BLaER1 (cell line): ENCODE measurements at regions not wholly inside any gene's neighbourhood (a gene's known extent, or its start where the extent isn't known, plus 50 kb on each side); places are given as distances from the start of the nearest gene placed in this dataset.

ENCODE experiments used
- H3K27ac ChIP-seq: shearing (Covaris generic); formaldehyde crosslinking; 2 replicates; pipeline ENCODE4 v1.8.1; 2022
- H3K27me3 ChIP-seq: shearing (Covaris generic); formaldehyde crosslinking; 2 replicates; pipeline ENCODE4 v1.8.1; 2022
- H3K36me3 ChIP-seq: shearing (Covaris generic); formaldehyde crosslinking; 2 replicates; pipeline ENCODE4 v1.8.1; 2022
- H3K4me1 ChIP-seq: shearing (Covaris generic); formaldehyde crosslinking; 2 replicates; pipeline ENCODE4 v1.8.1; 2022
- H3K4me2 ChIP-seq: shearing (Covaris generic); formaldehyde crosslinking; 2 replicates; pipeline ENCODE4 v1.8.1; 2022
- H3K4me3 ChIP-seq: shearing (Covaris generic); formaldehyde crosslinking; 2 replicates; pipeline ENCODE4 v1.8.1; 2022
- H3K9ac ChIP-seq: shearing (Covaris generic); formaldehyde crosslinking; 2 replicates; pipeline ENCODE4 v1.8.1; 2022
- H3K9me3 ChIP-seq: shearing (Covaris generic); formaldehyde crosslinking; 2 replicates; pipeline ENCODE4 v1.8.1; 2022
- H4K20me1 ChIP-seq: shearing (Covaris generic); formaldehyde crosslinking; 2 replicates; pipeline ENCODE4 v1.8.1; 2022
- Cebpa-rat ChIP-seq: shearing (Covaris generic); IDR thresholded peaks from 2 replicates; pipeline ENCODE4 v1.8.1; 2022

DNA sequence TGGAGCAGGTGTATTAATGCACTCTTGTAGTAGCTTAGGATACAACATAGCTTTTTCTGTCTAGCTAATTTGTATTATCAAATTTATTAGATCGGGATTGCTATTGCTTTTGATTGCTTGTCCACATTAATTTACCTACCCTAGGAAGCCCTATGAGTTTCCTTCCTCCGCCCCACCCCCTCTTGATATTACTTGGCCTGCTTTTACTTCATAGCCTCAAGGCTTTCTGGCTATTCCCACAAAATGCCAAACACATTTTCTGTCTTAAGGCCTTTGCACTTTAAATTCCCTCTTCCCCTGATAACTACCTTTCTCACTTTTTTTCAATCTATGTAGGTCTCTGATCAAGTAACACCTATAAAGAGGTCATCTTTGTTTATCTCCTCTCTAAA, 99.1 kb upstream of the PRSS16 start:
- Histone ChIP-seq H3K27me3 (no peaks in the 10 kb centered on the region), H3K4me1 (peaks cover 22% of the 10 kb centered on the region), H3K36me3 (no peaks in the 10 kb centered on the region), H4K20me1 (peaks cover 9% of the 10 kb centered on the region; the same call in 1 of the 2 replicates), H3K4me2 (no peak overlapping the region; the same call in 1 of the 2 replicates), H3K27ac (no peak overlapping the region; the same call in 1 of the 2 replicates), H3K4me3 (no peak overlapping the region), H3K9ac (no peak overlapping the region), H3K9me3 (no peaks in the 10 kb centered on the region)
- TF ChIP-seq Cebpa-rat: no peak

DNA sequence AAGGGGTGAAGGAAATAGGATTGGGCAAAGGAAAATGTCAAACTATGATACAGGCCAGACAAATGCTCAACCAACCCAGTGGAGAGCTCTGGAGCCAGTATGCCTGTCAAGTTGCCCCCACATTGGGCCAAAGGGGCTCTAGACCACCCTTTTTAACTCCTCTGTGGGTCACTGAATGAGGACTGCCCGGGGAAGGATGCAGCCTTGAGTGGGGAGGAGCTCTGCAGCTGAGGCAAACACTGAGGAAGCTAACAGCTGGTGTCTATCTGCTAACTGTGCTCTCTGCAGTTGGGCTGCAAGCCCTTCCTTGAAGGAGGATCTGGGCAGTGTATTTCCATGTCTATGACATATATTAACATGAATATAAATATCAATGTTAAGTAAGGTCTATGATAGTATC, 98.4 kb upstream of the PRSS16 start:
- Histone ChIP-seq H3K4me3 (no peak overlapping the region), H3K27ac (no peak overlapping the region; the same call in 1 of the 2 replicates), H4K20me1 (peaks cover 8% of the 10 kb centered on the region; the same call in 1 of the 2 replicates), H3K4me1 (peaks cover 14% of the 10 kb centered on the region), H3K4me2 (no peak overlapping the region), H3K9ac (no peak overlapping the region), H3K27me3 (no peaks in the 10 kb centered on the region), H3K9me3 (no peaks in the 10 kb centered on the region), H3K36me3 (no peaks in the 10 kb centered on the region)
- no peak for TF ChIP-seq Cebpa-rat

DNA sequence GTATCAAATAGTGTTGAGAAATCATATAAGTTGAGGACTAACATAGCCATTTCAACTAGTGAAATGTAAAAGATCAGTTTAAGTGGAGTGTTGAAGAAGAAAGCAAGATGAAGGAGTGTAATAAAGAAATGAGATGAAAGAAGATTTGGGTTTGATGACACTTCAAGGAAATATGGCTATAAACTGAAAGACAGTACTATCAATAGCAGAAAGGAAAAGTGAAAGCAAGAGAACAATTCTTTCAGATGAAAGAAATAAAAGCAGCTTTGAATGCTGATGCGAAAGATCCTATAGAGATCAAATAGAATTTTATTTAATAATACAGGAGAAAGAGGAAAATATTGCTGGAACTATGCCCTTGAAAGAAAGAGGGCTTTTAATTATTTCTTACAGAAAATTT, 92.8 kb upstream of the PRSS16 start:
- Histone ChIP-seq H3K9ac (peak overlapping the region; percentile 58), H3K27me3 (no peaks in the 10 kb centered on the region), H3K9me3 (no peaks in the 10 kb centered on the region), H3K4me1 (peaks cover 35% of the 10 kb centered on the region), H3K27ac (peak overlapping the region; percentile 70), H4K20me1 (no peaks in the 10 kb centered on the region), H3K4me3 (no peak overlapping the region), H3K4me2 (peak overlapping the region; percentile 70), H3K36me3 (no peaks in the 10 kb centered on the region)
- TF ChIP-seq Cebpa-rat: no peak

DNA sequence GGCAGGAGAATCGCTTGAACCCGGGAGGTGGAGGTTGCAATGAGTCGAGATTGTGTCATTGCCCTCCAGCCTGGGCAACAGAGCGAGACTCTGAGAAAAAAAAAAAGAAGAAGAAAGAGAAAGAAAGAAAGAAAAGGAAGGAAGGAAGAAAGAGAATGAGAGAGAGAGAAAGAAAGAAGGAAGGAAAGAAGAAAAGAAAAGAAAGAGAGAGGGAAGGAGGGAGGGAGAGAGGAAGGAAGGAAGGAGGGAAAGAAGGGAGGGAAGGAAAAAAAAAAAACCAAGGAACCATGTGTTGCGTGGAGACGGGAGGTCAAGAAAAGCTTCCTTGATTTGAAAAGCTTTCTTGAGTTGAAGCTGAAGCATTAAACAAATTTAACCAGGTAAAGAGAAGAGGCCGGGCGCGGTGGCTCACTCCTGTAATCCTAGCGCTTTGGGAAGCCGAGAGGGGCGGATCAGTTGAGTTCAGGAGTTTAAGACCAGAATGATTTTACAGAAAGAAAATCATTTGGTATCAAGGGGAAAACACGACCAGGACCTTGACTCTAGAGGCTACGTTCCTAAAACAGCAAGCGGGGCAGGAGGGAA, 90.5 kb upstream of the PRSS16 start:
- no peaks in the 10 kb centered on the region for H3K9me3 ChIP-seq
- peak overlapping the region; percentile 42; the same call in 1 of the 2 replicates for H3K4me3 ChIP-seq
- H3K4me2 ChIP-seq: peak overlapping the region; percentile 69
- no peaks in the 10 kb centered on the region for H3K27me3 ChIP-seq
- no peaks in the 10 kb centered on the region for H3K36me3 ChIP-seq
- H4K20me1 ChIP-seq: no peaks in the 10 kb centered on the region
- TF ChIP-seq Cebpa-rat: no peak
- peaks cover 35% of the 10 kb centered on the region for H3K4me1 ChIP-seq
- H3K27ac ChIP-seq: no peak overlapping the region
- H3K9ac ChIP-seq: no peak overlapping the region

DNA sequence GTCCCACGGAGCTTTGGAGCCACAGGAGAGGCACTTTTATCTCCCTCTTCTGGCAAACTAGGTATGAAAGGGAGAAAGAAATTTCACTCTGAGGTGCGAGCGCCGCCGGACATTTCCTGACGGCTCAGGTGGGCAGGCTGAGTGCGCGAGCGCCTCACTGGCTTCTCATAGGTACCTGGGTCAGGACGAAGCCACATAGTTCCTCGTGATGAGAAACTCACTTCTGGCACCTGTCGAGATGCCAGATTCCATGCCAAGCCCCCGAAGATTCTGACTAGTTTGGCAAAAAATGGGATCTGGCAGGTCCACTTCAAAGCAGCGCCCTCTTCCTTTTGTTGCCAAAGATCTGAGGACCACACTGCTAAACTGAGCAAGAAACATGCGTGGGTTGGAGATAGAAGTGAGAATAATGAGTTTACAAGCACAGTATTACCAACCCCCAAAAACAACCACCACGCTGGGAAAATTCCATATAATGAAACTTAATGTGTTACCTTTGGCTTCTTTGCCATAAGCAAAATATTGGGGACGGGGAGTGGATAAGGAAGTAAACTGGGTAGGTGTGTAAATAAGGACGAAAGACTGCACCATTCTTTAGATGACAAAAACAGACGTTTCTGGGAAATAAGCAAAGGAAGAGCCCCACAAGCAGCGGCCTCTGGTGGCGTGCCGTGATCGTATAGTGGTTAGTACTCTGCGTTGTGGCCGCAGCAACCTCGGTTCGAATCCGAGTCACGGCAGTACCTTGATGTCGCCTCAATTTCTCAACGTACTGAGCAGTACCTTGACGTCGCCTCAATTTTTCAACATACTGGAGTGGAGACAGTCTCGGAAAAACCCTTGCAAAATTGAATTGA, 89.8 kb upstream of the PRSS16 start:
- no peaks in the 10 kb centered on the region for H4K20me1 ChIP-seq
- H3K4me1 ChIP-seq: peaks cover 35% of the 10 kb centered on the region
- no peak overlapping the region for H3K9ac ChIP-seq
- H3K9me3 ChIP-seq: no peaks in the 10 kb centered on the region
- H3K4me2 ChIP-seq: peak overlapping the region; percentile 69
- no peaks in the 10 kb centered on the region for H3K36me3 ChIP-seq
- TF ChIP-seq Cebpa-rat: no peak
- H3K27me3 ChIP-seq: no peaks in the 10 kb centered on the region
- H3K4me3 ChIP-seq: peak overlapping the region; percentile 42
- no peak overlapping the region for H3K27ac ChIP-seq

DNA sequence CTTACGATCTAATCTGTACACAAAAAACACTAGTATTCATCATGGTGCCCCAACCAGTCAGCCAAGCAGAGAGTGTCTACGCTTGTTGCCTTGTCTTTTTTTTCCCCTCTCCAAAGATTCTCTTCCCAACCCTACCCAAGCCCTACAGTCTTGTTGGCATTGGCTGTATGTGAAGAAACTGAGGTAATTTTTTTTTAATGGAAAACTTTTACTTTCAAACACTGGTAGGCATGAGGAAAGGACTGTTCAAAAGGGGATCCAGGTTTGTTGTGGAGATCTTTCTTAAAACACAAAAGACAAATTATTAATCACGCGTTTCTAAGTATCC, 89.2 kb upstream of the PRSS16 start:
- Histone ChIP-seq H3K27me3 (no peaks in the 10 kb centered on the region), H3K9ac (no peak overlapping the region), H3K4me1 (peaks cover 35% of the 10 kb centered on the region), H4K20me1 (no peaks in the 10 kb centered on the region), H3K4me2 (0 out of 2 replicates have a peak overlapping the region, but pooled peaks have one; percentile 69), H3K27ac (no peak overlapping the region), H3K36me3 (no peaks in the 10 kb centered on the region), H3K4me3 (no peak overlapping the region), H3K9me3 (no peaks in the 10 kb centered on the region)
- TF ChIP-seq Cebpa-rat: no peak

DNA sequence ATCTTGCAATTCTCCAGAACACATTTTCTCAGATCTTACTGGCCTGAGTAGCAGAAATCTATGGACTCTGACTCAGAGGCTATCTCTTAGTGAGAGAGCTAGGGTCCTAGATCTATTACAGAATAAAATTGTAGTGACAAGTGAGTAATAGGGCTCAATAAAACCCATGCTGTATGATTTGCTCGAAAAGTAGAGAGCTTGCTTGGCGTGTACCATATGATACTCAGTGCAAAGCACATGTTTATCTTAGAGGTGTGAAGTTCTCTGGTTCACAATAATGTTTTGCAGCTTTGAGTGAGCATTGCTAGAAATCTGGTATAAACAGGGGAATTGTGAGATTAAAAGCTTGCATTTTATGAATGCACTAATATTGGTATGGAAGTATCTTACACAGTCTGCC, 87.8 kb upstream of the PRSS16 start:
- H3K27me3 ChIP-seq: no peaks in the 10 kb centered on the region
- no peak overlapping the region for H3K4me2 ChIP-seq
- no peak overlapping the region for H3K27ac ChIP-seq
- H3K4me3 ChIP-seq: no peak overlapping the region
- H3K4me1 ChIP-seq: peaks cover 30% of the 10 kb centered on the region
- H3K9ac ChIP-seq: no peak overlapping the region
- no peaks in the 10 kb centered on the region for H3K9me3 ChIP-seq
- H4K20me1 ChIP-seq: no peaks in the 10 kb centered on the region
- H3K36me3 ChIP-seq: no peaks in the 10 kb centered on the region
- TF ChIP-seq Cebpa-rat: no peak

DNA sequence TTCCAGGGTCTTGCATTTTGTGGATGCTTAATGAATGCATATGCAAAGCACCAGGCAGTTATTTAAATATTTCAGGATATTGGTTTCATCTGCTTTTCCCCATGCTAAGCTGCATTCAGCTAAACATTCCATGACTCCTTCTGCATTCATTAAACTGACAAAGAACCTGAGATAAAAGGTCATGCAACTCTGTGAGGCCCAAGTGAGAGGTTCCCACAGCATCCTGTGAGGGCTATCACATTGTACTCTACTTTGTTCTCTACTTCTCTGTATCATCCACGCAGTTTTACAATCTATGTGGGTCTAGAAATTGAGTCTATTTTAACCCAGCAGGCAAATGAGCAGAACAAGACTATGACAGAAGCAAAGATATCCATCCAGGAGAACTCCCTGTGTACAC, 86.4 kb upstream of the PRSS16 start:
- H3K9ac ChIP-seq: no peak overlapping the region
- no peaks in the 10 kb centered on the region for H4K20me1 ChIP-seq
- no peaks in the 10 kb centered on the region for H3K9me3 ChIP-seq
- H3K4me2 ChIP-seq: no peak overlapping the region
- H3K36me3 ChIP-seq: no peaks in the 10 kb centered on the region
- peaks cover 16% of the 10 kb centered on the region for H3K4me1 ChIP-seq
- H3K27me3 ChIP-seq: no peaks in the 10 kb centered on the region
- TF ChIP-seq Cebpa-rat: no peak
- no peak overlapping the region for H3K27ac ChIP-seq
- no peak overlapping the region for H3K4me3 ChIP-seq

DNA sequence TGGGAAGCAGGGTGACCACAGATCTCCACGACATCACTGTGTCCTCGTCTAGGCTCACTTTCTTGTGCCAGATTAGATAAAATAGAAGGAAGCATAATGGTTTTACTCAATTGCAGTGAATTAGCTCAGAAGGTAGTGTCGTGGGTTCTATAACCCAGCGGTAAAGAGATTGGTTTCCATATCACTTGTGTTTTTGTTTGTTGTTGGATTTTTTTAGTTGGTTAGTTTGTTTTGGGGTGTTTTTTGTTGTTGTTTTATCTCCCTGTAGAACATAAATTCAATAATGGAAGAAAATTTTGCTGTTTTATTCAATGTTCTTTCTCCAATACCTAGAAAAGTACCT, 85.9 kb upstream of the PRSS16 start:
- Histone ChIP-seq H3K4me1 (peaks cover 11% of the 10 kb centered on the region), H3K4me3 (no peak overlapping the region)

DNA sequence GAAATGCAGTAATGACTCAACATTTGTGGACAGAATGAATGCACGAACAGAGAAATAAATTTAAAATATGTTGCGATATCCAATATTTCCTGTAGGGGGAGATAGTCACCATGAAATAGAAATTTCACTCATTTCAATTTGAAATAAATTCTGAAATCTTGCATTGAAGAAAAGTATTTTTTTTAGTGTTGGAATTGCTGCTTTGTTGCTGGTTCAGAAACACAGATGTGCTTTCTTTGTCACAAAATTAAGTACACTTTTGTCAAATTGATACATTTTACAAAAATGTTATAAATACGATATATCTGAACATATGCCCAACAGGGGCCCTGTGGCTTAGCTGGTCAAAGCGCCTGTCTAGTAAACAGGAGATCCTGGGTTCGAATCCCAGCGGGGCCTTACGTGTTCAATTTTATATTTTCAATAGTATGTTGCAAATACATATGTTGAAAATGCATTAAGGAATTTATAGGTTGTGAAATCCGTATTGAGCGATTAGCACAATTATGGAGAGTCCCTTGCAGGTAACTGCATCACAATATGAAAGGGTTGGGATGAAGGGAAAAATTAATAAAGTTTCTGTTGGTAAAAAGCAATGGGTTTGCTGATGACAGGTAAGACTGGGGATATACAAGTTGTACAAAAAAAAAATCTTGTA, 85.4 kb upstream of the PRSS16 start:
- no peaks in the 10 kb centered on the region for H3K27me3 ChIP-seq
- no peak for TF ChIP-seq Cebpa-rat
- no peak overlapping the region for H3K27ac ChIP-seq
- no peak overlapping the region for H3K9ac ChIP-seq
- no peaks in the 10 kb centered on the region for H3K36me3 ChIP-seq
- no peak overlapping the region for H3K4me2 ChIP-seq
- H3K4me1 ChIP-seq: peaks cover 6% of the 10 kb centered on the region
- no peaks in the 10 kb centered on the region for H3K9me3 ChIP-seq
- H3K4me3 ChIP-seq: no peak overlapping the region
- no peaks in the 10 kb centered on the region for H4K20me1 ChIP-seq

More for the DNA sequence above, 85.9 kb upstream of the PRSS16 start:
- Histone ChIP-seq H3K36me3 (no peaks in the 10 kb centered on the region), H3K9ac (no peak overlapping the region), H4K20me1 (no peaks in the 10 kb centered on the region), H3K4me2 (no peak overlapping the region), H3K27ac (no peak overlapping the region), H3K27me3 (no peaks in the 10 kb centered on the region), H3K9me3 (no peaks in the 10 kb centered on the region)
- no peak for TF ChIP-seq Cebpa-rat
